GM23338 (cell line): ENCODE measurements at regions not wholly inside any gene's neighbourhood (a gene's known extent, or its start where the extent isn't known, plus 50 kb on each side); places are given as distances from the start of the nearest gene placed in this dataset.

Experiments used
- ATAC-seq: fragments of 200-7000 bp; cut with Tn5 transposase; 3 replicates; pipeline ENCODE4 v1.9.1; 2020
- DNase-seq: peaks from one replicate; pipeline ENCODE4 v3.0.0-alpha.2; 2015; ENCODE audit warnings: low spot score
- H2AFZ ChIP-seq: fragments of 200-600 bp; sonication (generic); 2 replicates; pipeline ENCODE4 v1.8.0; 2016; ENCODE audit warnings: antibody characterized with exemption, mild to moderate bottlenecking, moderate library complexity
- H3F3A ChIP-seq: fragments of 200-600 bp; sonication (generic); replicated peaks from 2 replicates; pipeline ENCODE4 v1.8.0; 2017; ENCODE audit warnings: antibody characterized with exemption, mixed run types, low read depth
- H3K27ac ChIP-seq: fragments of 200-600 bp; sonication (generic); 2 replicates; pipeline ENCODE4 v1.6.1; 2016; ENCODE audit warnings: low read depth
- H3K27me3 ChIP-seq: fragments of 200-600 bp; sonication (generic); 2 replicates; pipeline ENCODE4 v1.8.0; 2016; ENCODE audit warnings: mild to moderate bottlenecking, mixed run types, moderate library complexity; ENCODE audit not compliant: insufficient read depth
- H3K36me3 ChIP-seq: fragments of 200-600 bp; sonication (generic); 2 replicates; pipeline ENCODE4 v1.8.0; 2016; ENCODE audit warnings: mild to moderate bottlenecking; ENCODE audit not compliant: insufficient read depth
- H3K4me1 ChIP-seq: fragments of 200-600 bp; sonication (generic); 2 replicates; pipeline ENCODE4 v1.8.0; 2016; ENCODE audit warnings: mild to moderate bottlenecking, moderate library complexity; ENCODE audit not compliant: insufficient read depth
- H3K4me2 ChIP-seq: fragments of 200-600 bp; sonication (generic); 2 replicates; pipeline ENCODE4 v1.7.1; 2017; ENCODE audit warnings: mixed run types
- H3K4me3 ChIP-seq: fragments of 200-600 bp; sonication (generic); 2 replicates; pipeline ENCODE4 v1.6.1; 2016; ENCODE audit warnings: mixed run types
- H3K79me2 ChIP-seq: fragments of 200-600 bp; sonication (generic); replicated peaks from 2 replicates; pipeline ENCODE4 v1.8.0; 2017; ENCODE audit warnings: mild to moderate bottlenecking; ENCODE audit not compliant: insufficient read depth
- H3K9me2 ChIP-seq: fragments of 200-600 bp; sonication (generic); 2 replicates; pipeline ENCODE4 v1.8.0; 2017; ENCODE audit not compliant: insufficient read depth
- H4K20me1 ChIP-seq: fragments of 200-600 bp; sonication (generic); replicated peaks from 2 replicates; pipeline ENCODE4 v1.8.0; 2017; ENCODE audit warnings: mild to moderate bottlenecking; ENCODE audit not compliant: insufficient read depth
- H3K27ac Mint-ChIP-seq: 2 replicates; pipeline ENCODE4 v1.8.0; 2020; ENCODE audit warnings: inconsistent platforms, mild to moderate bottlenecking, moderate library complexity, mixed read lengths
- H3K27me3 Mint-ChIP-seq: 3 replicates; pipeline ENCODE4 v1.8.0; 2022; ENCODE audit warnings: low read depth, mild to moderate bottlenecking, moderate library complexity, mixed read lengths, inconsistent platforms; ENCODE audit not compliant: insufficient read depth, poor library complexity
- H3K36me3 Mint-ChIP-seq: 3 replicates; pipeline ENCODE4 v1.8.0; 2021; ENCODE audit warnings: low read depth, mild to moderate bottlenecking, inconsistent platforms, moderate library complexity, mixed read lengths
- H3K4me1 Mint-ChIP-seq: 3 replicates; pipeline ENCODE4 v1.8.0; 2020; ENCODE audit warnings: mild to moderate bottlenecking, inconsistent platforms, mixed read lengths
- H3K4me3 Mint-ChIP-seq: 3 replicates; pipeline ENCODE4 v1.8.0; 2021; ENCODE audit warnings: moderate library complexity, mild to moderate bottlenecking, inconsistent platforms, mixed read lengths
- H3K9me3 Mint-ChIP-seq: 3 replicates; pipeline ENCODE4 v1.8.0; 2020; ENCODE audit warnings: moderate library complexity, mild to moderate bottlenecking, inconsistent platforms, mixed read lengths
- CREB1 ChIP-seq: fragments of 250-450 bp; sonication (Bioruptor Pico); IDR thresholded peaks from 2 replicates; pipeline ENCODE4 v1.5.0; 2020; ENCODE audit warnings: low read depth, mild to moderate bottlenecking, moderate library complexity
- CTCF ChIP-seq, 2 experiments: fragments of 200-600 bp in 1 of 2; sonication (generic) in 1 of 2; conservative IDR thresholded peaks; 2 replicates each; pipeline versions ENCODE4 v1.5.1 to v1.6.1; 2016 to 2017; ENCODE audit warnings: antibody characterized with exemption in 2 of 2, low read depth in 2 of 2, mild to moderate bottlenecking in 2 of 2, moderate library complexity in 1 of 2
- ETS1 ChIP-seq: IDR thresholded peaks from 2 replicates; pipeline ENCODE4 v1.6.1; 2016; ENCODE audit warnings: antibody characterized with exemption
- EZH2 ChIP-seq: fragments of 200-600 bp; sonication (generic); IDR thresholded peaks from one replicate; pipeline ENCODE4 v1.8.0; 2017; ENCODE audit warnings: antibody characterized with exemption, mild to moderate bottlenecking, low read depth; ENCODE audit not compliant: unreplicated experiment
- EZH2phosphoT487 ChIP-seq: fragments of 200-600 bp; sonication (generic); IDR thresholded peaks from one replicate; pipeline ENCODE4 v1.8.1; 2018; ENCODE audit warnings: antibody characterized with exemption; ENCODE audit not compliant: unreplicated experiment
- JUNB ChIP-seq: IDR thresholded peaks from one replicate; pipeline ENCODE4 v1.6.1; 2016; ENCODE audit warnings: antibody characterized with exemption; ENCODE audit not compliant: unreplicated experiment
- NANOG ChIP-seq: IDR thresholded peaks from 2 replicates; pipeline ENCODE4 v1.6.1; 2016; ENCODE audit warnings: antibody characterized with exemption, borderline replicate concordance
- POLR2AphosphoS5 ChIP-seq: IDR thresholded peaks from 2 replicates; pipeline ENCODE4 v1.6.1; 2016; ENCODE audit warnings: antibody characterized with exemption, low read depth
- REST ChIP-seq: IDR thresholded peaks from one replicate; pipeline ENCODE4 v1.6.1; 2018; ENCODE audit warnings: antibody characterized with exemption; ENCODE audit not compliant: unreplicated experiment
- STAT1 ChIP-seq: IDR thresholded peaks from one replicate; pipeline ENCODE4 v1.6.1; 2016; ENCODE audit warnings: antibody characterized with exemption; ENCODE audit not compliant: unreplicated experiment
- ZNF114 ChIP-seq: fragments of 250-450 bp; sonication (Bioruptor Pico); IDR thresholded peaks from 2 replicates; pipeline ENCODE4 v1.5.0; 2020; ENCODE audit warnings: mild to moderate bottlenecking, moderate library complexity
- ZNF331 ChIP-seq: fragments of 250-450 bp; sonication (Bioruptor Pico); IDR thresholded peaks from 2 replicates; pipeline ENCODE4 v1.5.0; 2020; ENCODE audit warnings: low read depth, mild to moderate bottlenecking, moderate library complexity
- ZNF462 ChIP-seq: fragments of 250-450 bp; sonication (Bioruptor Pico); IDR thresholded peaks from 2 replicates; pipeline ENCODE4 v1.5.0; 2020; ENCODE audit warnings: mild to moderate bottlenecking, moderate library complexity

- TF ChIP-seq EZH2phosphoT487 (no peak), ZNF331 (CRISPR knock-in tag) (no peak), POLR2AphosphoS5 (no peak), ZNF114 (no peak), NANOG (no peak), ZNF462 (CRISPR knock-in tag) (no peak), JUNB (no peak), EZH2 (no peak), CTCF (conservative IDR thresholded peaks at IDR 0.05; ENCODE audit: low read depth in 2 of 2) (no peak), CREB1 (CRISPR knock-in tag) (no peak), STAT1 (no peak), REST (no peak), ETS1 (no peak)
- no peak overlapping the region for H2AFZ ChIP-seq
- no peaks in the 10 kb centered on the region for H3K9me2 ChIP-seq
- no peak overlapping the region for H3K4me3 ChIP-seq
- H3K79me2 ChIP-seq, result no peaks in the 10 kb centered on the region
- no peaks in the 10 kb centered on the region for H3K36me3 ChIP-seq
- no peaks in the 10 kb centered on the region for H3F3A ChIP-seq
- no peak overlapping the region for H3K4me3 Mint-ChIP-seq
- peaks cover 1% of the 10 kb centered on the region for H3K27me3 Mint-ChIP-seq
- peaks cover 16% of the 10 kb centered on the region for H3K36me3 Mint-ChIP-seq
- ATAC-seq (no peak), DNase-seq (no peak)
- H3K27ac Mint-ChIP-seq, result no peak overlapping the region
- no peaks in the 10 kb centered on the region for H3K4me1 ChIP-seq
- H3K4me1 Mint-ChIP-seq, result peaks cover 8% of the 10 kb centered on the region
- H3K27me3 ChIP-seq, result no peaks in the 10 kb centered on the region
- no peak overlapping the region for H3K27ac ChIP-seq
- H3K4me2 ChIP-seq, result no peak overlapping the region
- no peaks in the 10 kb centered on the region for H4K20me1 ChIP-seq
- peaks cover 42% of the 10 kb centered on the region for H3K9me3 Mint-ChIP-seq
These were observed 145.4 kb downstream of the LPIN1 start for GRCh38 chr2:11891671-11892440.
